ENCODE measurements at regions not wholly inside any gene's neighbourhood (a gene's known extent, or its start where the extent isn't known, plus 50 kb on each side); places are given as distances from the start of the nearest gene placed in this dataset.

DNA sequence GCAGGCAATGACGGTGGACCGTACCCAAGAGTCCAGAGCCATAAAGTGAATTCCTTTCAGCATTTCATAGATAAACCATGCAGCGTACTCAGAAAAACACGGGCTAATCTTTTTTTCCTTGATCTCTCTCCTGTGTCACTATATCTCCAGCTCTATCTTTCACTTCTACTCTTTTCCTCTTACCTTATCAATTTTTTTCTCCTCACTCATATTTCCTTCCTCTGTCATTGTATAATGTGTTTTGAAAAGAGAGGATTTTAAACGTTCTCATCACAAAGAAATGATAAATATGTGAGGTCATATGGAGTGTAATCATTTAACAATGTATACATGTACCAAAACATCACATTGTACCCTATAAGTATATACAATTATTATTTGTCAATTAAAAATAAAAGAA lies 176.5 kb downstream of the CPE start:
- TF ChIP-seq, protein P1, sequence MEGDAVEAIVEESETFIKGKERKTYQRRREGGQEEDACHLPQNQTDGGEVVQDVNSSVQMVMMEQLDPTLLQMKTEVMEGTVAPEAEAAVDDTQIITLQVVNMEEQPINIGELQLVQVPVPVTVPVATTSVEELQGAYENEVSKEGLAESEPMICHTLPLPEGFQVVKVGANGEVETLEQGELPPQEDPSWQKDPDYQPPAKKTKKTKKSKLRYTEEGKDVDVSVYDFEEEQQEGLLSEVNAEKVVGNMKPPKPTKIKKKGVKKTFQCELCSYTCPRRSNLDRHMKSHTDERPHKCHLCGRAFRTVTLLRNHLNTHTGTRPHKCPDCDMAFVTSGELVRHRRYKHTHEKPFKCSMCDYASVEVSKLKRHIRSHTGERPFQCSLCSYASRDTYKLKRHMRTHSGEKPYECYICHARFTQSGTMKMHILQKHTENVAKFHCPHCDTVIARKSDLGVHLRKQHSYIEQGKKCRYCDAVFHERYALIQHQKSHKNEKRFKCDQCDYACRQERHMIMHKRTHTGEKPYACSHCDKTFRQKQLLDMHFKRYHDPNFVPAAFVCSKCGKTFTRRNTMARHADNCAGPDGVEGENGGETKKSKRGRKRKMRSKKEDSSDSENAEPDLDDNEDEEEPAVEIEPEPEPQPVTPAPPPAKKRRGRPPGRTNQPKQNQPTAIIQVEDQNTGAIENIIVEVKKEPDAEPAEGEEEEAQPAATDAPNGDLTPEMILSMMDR (IDR thresholded peaks at IDR 0.05; ENCODE audit: low read depth, low read length, poor library complexity, severe bottlenecking), result no peak
- TF ChIP-seq EZH2phosphoT487 (IDR thresholded peaks at IDR 0.05; ENCODE audit: borderline replicate concordance, low read length), result no peak

Data from DOHH2 (cell line).